ENCODE measurements at regions not wholly inside any gene's neighbourhood (a gene's known extent, or its start where the extent isn't known, plus 50 kb on each side); places are given as distances from the start of the nearest gene placed in this dataset.

DNA sequence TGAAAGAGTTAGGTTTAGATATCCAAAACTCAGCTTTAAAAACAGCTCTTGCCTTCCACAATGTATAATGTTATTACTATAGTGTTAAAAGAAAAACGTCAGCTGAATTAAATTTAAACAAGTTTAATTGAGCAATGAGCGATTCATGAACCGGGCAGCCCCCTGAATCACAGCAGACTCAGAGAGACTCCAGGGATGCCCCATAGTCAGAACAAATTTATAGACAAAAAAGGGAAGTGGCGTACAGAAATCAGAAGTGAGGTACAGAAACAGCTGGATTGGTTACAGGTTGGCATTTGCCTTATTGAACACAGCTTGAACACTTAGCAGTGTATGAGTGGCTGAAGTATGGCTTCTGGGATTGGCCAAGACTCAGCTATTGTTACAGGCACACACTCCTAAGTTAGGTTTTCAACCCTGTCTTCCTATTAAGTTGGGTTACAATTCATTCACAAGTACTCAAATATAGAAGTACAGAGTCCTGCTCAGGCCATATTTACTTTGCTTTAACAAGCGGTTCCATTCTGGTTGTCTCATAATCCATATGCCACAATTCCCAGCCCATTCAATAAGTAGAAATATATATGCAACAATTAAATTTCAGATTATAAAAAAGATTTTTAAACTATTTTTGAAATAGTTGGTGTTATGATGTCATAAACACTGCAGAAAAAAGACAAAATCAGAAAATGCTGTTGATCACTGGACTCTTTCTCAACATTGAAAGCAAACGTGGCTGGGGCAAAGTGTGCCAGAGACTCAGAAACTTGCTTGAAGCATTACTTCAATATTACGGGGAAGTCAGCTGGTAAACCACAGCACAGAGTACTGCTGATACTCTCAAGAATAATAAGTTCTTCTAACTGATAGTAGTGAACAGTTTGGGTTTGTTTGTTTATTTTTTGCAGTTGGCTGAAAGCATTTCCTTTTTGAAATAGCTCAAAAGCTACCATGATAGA, 459.7 kb downstream of the RAB28 start:
- no peak for DNase-seq

DNA sequence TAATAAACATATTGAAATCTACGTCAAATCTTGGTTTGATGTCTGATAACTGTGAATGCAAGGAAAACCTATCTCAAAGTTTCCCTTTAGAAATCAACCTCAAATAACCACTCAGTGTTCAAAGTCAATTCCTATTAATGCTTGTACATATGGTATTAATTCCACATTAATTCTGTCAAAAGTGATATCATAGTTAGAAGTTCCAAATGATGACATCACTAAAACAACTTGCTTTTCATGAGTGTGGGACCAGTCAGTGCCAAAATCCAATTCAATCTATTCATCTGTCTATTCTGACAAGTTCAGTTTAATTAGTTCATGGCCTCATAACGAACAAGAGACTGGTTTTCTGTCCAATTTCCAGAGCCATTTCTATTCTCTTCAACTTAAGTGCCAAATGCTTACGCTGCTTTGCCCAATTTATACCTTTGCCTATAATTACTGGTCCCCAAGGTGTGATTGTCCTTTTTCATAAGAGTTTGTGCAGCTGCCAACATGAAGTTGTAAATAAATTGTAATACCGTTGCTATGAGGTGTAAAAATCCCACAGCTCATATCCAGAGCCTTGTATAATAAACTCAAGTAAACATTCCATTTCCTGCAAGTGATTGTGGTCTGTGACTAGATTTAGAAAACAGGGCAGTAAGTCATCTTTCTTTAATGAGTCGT, 476.2 kb downstream of the RAB28 start:
- peak; percentile 3 to 30 for DNase-seq

DNA sequence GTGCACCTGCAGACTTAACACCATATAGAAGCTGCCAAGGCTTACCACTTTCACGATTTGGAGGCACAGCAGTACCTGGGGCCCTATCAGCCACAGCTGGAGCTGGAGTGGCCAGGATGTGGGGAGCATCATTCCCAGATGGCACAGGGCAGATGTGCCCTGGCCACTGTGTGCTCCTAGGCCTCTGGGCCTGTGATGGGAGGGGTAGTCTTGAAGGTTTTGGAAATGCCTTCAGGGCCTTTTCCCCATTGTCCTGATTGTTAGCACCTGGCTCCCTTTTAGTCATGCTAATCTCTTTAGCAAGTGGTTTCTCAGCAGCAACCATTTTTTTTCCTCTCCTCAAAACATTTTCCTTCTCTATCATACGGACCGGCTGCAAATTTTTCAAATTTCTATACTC, 490.2 kb downstream of the RAB28 start:
- DNase-seq, result no peak

DNA sequence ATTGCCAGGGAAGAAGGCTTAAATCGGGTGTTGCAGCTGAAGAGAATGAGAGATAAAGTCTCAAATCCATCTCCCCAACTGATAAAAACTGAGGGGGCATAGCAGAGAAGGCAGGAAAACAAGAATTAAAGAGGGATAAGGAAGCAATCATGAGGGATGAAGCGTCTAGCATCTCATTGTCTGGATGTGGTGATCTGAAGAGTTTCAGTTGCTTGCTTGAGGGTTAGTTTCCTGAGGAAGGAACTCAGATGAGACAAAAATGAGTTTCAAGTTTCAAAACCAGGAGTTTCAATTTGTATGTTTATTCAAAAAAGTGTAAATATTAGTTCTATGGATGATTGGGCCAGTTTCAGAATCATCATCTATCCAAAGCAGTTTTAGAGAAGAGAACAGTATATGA, 496.9 kb downstream of the RAB28 start:
- DNase-seq, result no peak

DNA sequence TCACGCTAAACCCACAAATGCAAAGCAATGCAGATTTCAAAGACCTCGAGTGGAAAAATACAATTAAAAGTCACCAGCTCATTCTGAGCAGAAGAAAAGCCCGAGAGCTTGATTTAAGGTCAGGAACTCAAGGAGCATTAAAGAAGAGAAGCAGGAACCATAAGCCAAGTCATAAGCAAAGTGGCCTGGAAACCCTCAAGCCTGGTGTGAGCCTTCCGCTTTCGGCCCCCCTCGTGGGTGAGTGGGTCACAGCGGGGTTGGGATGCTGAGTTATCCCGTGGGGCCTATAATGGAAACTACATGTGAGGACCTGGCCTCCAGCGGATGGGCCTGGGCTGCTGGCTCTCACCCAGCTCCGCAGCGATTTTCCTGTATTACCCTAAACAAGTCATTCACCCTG, 504.3 kb downstream of the RAB28 start:
- no peak for DNase-seq

DNA sequence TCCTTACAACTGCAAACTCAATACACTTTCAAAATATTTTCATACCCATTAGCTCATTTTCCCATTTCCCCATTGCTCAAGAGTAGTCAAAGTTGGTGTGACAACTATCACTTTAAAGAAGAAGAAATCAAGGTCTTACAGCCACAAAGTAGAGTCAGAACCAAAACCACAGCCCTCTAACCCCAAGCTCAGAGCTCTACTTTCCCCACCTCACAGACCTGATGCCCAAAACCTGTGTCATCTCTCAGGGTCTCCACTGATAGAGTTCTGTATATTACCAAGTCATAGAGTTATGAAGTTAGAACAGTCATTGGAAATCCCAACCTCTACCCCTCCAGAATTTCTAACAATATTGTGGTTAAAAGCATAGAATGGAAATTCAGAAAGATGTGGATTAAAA, 505.8 kb downstream of the RAB28 start:
- DNase-seq, result no peak

DNA sequence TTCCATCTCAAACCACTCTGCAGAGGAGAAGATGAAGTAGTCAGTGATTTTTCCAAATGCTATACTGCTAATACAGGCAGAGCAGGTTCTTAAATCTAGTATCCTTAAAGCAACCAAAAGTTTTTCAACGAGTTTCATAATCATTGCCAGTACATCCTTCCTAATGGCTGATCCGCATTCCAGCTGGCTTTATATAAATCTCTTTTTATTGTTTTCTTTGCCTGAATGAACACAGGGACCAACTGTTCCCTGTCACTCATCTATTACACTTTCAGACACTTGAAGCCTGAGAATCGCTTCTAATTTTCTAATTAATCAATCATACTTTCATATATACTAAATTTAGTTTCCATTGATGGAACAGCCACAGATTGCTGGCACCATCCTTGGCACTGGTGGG, 508.6 kb downstream of the RAB28 start:
- DNase-seq, result peak in 1 of 2 experiments; percentile 55

DNA sequence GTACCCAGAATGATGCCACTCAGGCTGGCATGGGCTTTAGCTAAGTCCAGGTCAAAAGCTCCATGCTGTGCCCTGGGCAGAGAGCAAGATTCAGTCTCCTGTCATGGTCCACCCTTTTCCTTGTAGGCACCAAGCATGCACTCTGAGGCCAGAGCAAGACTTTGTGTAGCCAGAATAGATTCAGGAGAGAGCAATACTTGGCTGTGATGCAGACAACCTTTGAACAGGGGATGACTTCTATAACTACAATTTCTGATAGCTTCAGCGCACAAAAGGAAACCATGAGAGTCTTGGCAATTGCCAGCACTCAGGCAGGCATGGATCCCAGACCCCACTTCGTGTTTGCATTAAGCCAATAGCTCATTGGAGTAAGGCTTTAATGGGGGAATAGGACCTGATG, 510.6 kb downstream of the RAB28 start:
- DNase-seq, result peak; percentile 17 to 64

DNA sequence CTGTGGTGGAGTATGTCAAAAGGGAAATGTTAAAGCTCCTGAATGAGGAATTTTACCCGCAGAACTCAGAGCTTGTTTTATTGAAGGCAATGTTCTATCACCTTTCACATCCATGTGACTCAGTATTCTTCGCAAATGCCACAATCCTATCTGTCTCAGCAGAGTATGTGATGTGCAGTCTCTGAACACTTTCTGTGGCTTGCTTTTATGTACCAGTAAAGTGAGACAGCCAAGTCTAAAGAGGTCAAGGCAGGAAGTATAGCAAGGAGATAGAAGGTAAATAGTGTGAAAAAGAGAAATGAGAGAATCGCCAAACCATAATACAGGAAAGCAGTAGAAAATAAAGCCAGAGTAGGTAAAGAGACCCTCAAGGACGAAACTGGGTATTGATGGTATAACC, 515.8 kb downstream of the RAB28 start:
- DNase-seq, result no peak

DNA sequence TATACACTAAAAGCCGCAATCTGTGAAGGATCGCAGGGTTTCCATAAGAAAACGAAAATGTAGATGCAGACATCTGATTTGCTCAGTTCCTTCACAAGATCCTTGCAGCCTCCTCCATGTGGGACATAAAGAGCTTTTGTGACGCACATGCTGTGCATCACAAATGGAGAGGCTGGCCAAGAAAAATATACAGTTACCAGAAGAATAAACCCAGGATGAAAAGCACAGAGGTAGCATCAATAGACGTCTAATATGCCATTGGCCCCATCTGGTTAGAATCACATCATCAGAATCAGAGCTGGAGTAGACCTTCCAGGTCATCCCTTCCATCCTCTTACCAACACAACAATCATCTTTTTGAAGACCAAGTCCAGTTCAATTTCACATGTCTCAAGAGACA, 517.4 kb downstream of the RAB28 start:
- DNase-seq, result no peak

DNA sequence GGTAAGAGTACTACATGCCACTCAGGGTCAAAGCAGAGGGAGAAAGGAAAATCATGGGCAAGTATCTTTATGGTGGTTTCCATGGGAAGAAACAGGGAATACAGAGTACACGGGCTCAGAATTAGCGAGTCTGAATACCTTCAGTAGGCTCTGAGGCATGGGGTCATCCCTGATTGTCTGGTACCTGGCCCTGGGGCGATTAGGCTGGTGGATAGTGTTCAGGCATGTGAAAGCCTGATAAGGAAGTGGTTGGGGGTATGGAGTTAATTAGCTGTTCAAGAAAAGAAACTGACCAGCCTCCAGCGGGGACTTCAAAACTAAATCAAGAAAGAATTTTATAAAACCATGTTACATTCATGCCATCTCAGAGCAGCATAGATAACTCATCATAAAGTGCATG, 518.8 kb downstream of the RAB28 start:
- DNase-seq, result no peak

DNA sequence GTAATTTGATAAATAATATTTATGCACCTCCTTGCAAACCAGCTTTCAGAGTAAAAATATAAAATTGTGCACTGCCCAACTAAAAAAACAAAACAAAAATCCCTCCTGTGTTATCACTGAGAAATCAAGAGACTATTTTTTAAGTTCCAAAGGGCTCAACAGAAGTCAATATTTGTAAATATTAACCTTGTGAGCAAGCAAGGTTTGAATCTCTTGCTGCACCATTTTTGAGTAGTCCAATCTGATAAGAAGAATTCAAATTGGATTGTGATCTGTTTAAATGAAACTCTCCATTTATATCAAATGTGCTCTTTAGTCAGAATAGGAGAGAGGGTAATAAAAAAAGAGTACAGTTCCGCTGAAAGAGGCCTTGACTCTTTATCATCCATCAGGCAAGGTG, 520.2 kb downstream of the RAB28 start:
- no peak for DNase-seq

DNA sequence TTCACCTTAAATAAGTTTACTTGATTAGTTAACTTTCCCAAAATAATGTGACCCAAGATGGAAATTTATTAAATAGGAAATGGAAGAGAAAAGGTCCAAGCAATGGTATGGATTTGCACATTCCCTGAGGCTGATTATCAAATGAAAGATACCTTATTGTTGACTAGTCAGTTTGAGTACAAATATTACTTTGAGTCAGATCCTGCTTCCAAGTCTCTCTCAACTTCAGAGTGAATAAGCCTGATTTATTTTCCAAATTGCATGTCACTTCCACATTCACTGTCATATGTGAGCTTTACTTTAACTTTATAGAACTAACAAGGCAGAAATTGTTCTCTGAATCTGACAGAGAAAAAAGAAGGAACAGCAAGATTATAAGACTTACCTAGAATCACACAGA, 520.8 kb downstream of the RAB28 start:
- DNase-seq, result no peak

DNA sequence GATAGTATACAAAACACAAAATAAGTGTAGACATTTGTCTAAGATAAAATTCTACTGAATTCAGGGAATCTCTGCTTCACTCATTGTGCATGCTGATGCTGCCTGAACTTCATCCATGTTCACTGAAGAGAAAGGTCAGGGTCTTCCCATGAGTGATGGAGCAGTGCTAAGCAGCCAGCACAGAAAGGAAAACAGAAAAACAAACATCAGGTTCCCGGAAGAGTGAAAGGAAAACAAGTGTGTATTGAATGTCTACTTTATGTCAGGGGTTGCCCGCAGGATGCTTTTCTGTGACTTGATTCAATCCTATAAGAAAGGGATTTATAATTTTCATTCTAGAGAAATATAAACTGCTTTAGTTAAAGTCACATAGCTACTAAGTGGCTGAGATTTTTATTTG, 522.4 kb downstream of the RAB28 start:
- DNase-seq, result no peak

DNA sequence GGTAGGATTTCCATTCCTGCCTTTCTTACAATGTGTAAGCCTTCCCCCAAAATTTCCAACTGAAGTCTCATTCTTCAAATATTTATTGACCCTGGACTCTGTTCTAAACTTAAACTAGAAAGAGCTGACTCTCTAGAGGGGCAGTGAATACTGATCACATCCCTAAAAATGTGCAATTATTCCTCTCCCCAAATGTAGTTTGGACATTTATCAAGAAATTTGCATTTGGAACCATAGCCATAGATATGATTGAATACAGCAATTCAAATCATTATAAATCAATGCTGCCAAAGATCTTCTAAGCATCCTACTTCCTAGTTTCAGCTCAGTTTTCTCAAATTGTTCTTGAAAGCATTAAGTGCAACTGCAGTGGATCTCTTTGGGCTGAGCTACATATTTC, 525.7 kb downstream of the RAB28 start:
- no peak for DNase-seq

DNA sequence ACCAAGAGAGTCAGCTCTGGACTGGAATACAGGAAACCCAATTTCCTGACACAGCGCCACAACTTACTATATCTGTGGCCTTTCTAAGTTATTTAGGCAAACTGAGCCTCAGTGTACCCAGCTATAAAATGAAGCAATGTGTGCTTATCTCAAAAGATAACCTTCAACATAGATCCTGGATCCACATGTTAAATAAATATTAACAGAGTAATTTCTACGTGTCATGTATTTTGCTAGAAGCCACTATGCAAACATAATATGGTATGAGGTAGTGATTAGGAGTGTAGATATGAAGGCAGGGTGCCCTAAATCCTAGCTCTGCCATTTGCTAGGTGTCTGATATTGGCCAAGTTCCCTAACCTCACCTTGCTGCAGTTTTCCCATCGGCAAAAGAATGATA, 527.0 kb downstream of the RAB28 start:
- DNase-seq, result no peak

DNA sequence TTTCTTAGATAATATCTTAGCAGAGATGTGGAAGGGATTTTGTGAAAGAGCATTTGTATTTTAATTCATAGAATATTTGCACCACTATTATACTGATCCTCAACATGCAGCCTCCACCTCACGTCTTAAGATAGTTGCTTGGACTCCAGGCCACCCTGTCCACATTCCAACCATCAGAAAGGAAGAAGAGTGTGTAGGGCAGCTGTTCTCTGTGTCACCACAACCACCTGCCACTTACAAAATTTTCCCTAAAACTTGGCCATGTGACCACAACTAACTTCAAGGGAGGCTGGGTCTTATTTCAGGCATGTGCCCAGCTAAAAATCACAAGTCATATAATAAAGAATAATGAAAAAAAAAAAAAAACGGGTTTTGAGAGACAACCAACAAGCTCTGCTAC, 528.1 kb downstream of the RAB28 start:
- DNase-seq, result no peak

DNA sequence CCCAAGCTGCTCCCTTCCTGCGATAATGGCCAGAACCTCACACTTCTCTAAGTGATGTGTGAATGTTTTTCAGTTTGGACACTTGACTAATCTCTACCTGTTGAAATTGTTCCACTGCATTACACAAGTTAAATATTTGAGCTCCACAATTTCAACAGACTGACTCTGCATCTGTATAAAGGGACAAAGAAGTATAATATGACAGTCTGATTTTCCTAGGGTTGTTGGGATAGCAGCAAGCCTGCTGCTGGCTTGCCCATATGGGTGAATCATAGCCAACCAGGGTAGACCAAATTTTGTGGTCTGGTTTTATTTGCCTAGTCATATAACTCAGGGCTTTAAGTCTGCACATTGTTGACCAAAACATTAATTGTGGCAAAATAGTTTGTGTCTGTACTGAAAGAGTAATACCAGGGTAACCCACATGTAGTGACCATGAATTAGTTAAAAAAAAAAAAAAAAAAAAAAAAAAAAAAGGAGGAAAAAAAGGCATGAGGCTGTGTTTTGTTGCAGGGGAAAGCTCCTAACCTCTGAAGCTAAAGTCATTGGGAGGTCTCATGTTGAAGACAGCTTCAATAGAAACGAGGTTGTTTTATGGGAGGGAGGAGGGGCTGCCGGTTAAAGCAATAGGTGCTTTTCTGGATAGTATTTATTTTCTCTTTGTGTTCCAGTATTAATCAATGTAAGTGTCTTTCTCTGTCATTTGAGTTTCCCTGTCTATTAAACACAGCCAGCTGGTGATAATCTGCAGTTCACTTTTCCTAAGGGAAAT, 534.2 kb downstream of the RAB28 start:
- no peak for DNase-seq

DNA sequence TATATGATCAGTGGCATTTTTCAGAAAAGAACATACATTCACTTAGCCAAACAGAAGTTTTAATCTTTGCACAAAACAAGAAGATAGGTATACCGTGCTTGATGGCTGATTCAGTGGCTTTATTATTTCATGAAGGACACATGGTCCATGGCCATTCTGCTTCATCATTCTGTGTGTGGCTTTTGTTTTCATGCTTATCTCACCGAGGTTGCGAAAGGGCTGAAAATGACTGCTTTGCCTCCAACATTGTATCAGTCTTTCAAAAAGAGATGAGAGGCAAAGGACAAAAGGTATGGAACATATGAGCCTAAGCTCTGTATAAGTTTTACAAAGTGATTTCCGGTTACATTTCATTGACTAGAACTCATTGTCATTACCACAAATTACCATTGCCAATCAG, 541.1 kb downstream of the RAB28 start:
- DNase-seq, result no peak

DNA sequence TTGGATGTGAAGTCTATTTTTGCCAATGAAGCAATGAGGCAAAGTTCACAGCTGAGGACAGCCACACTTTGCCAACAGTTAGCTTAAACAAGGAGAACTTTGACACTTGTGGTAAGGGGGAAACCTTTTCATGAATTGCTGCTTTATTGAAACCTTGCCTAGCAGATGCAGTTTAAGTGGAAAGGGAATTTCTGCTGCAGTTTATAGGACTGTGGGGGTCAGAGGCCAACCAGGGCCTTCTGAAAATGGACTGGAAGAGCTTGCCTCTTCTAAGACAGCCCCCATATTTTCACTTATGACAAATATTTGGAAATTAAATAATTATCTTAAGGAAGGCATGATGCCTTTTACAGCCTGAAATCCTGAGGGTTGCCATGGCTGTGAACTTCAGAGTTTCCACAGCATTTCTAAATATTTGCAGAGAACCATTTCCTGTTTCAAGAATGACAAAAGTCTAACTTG, 550.3 kb downstream of the RAB28 start:
- no peak for DNase-seq

DNA sequence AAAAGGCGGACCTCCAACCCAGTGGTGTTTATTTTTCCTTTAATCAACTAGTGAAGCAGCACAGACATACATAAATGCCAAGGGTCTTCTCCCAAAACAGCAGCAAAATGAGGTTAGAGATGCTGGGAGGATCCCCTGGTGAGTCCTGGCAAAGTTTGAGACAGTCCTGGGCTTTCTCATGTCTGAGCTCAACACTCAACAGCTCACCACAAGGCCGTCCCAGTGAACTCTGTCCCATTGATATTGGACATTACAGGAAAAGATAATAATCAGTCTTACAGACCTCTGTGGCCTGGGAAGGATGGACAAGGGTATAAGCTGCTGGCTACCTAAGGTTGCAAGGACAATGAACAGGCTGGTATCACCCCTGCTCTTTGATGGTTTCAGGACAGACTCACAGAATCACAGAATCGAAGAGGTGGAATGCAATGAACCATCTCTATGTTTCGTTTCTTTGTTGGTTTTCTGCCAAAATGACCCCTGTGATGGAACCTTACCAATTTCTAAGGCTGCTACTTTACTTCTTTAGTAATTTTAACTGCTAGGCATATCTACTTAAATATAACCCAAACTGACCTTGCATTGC, 551.8 kb downstream of the RAB28 start:
- no peak for DNase-seq

DNA sequence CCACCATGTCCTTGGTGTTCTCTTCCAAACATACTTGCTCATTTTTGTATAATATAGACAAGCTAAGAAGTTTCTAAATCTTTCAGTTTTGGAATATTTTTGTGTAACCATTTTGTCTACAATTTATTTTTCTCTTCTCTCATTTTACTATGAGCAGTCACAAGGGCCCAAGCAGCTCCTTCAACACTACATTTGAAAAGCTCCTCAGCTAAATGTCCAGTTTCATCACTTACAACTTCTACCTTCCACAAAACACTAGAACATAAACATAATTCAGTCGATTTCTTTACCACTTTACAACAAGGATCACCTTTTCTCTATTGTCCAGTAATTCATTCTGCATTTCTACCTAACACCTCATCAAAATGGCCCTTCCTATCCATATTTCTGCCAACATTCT, 554.4 kb downstream of the RAB28 start:
- DNase-seq, result no peak

DNA sequence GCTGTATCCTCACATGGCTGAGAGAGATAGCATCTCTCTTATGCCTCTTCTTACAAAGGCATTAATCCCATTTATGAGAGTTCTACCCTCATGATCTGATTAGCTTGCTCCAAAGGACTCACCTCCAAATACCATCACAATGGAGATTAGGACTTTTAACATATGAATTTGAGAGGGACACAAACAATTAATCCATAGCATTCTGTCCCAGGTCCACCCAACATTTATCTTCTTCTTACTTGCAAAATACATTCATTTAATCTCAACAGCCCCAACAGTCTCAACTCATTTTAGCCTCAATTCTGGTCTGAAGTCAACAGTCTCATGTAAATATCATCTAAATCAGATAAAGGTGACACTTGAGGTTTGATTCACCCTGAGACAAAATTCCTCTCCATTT, 555.4 kb downstream of the RAB28 start:
- DNase-seq, result no peak
